PC-3 (cell line): ENCODE measurements at regions not wholly inside any gene's neighbourhood (a gene's known extent, or its start where the extent isn't known, plus 50 kb on each side); places are given as distances from the start of the nearest gene placed in this dataset.

ENCODE experiments used
- ATAC-seq: fragments of 200-7000 bp; cut with Tn5 transposase; 2 replicates; pipeline ENCODE4 v1.9.1; 2020; ENCODE audit warnings: mild to moderate bottlenecking, moderate library complexity
- BruUV-seq: library from RNA; stranded (reverse); fragments of 400-500 nt; replicated peaks from 2 replicates; lab custom pipeline; 2021; lab: Mats Ljungman, UMichigan
- CTCF ChIA-PET: fragments of 300-600 bp; sonication (Branson Sonifier 250); formaldehyde crosslinking; loops from one replicate; lab custom pipeline; 2022; ENCODE audit warnings: antibody characterized with exemption; lab: Charles Lee
- POLR2A ChIA-PET: fragments of 300-600 bp; sonication (Branson Sonifier 250); formaldehyde crosslinking; loops from one replicate; lab custom pipeline; 2022; ENCODE audit warnings: antibody characterized with exemption; ENCODE audit not compliant: unreplicated experiment; lab: Charles Lee
- DNase-seq: peaks from one replicate; pipeline ENCODE4 v3.0.0-alpha.2; 2015
- H2AFZ ChIP-seq: fragments of 300-600 bp; sonication (generic); 2 replicates; pipeline ENCODE4 v1.6.0; 2016; ENCODE audit warnings: antibody characterized with exemption, low read length
- H3F3A ChIP-seq: fragments of 300-600 bp; sonication (generic); one replicate; pipeline ENCODE4 v1.6.0; 2017; ENCODE audit warnings: antibody characterized with exemption, low read length, control low read depth, mild to moderate bottlenecking; ENCODE audit not compliant: unreplicated experiment
- H3K27ac ChIP-seq: fragments of 300-600 bp; sonication (generic); 2 replicates; pipeline ENCODE4 v1.5.1; 2016; ENCODE audit warnings: mild to moderate bottlenecking, low read length
- H3K27me3 ChIP-seq: fragments of 300-600 bp; sonication (generic); 2 replicates; pipeline ENCODE4 v1.6.1; 2016; ENCODE audit warnings: low read length, mixed read lengths
- H3K36me3 ChIP-seq: fragments of 300-600 bp; sonication (generic); 2 replicates; pipeline ENCODE4 v1.6.1; 2016; ENCODE audit warnings: low read depth, mixed run types, low read length, mixed read lengths
- H3K4me1 ChIP-seq: fragments of 300-600 bp; sonication (generic); 2 replicates; pipeline ENCODE4 v1.5.1; 2016; ENCODE audit warnings: low read length; ENCODE audit not compliant: insufficient read depth
- H3K4me2 ChIP-seq: fragments of 300-600 bp; sonication (generic); 2 replicates; pipeline ENCODE4 v1.6.0; 2016; ENCODE audit warnings: low read length
- H3K4me3 ChIP-seq: fragments of 300-600 bp; sonication (generic); 2 replicates; pipeline ENCODE4 v1.5.1; 2016; ENCODE audit warnings: mild to moderate bottlenecking, low read length, mixed read lengths
- H3K79me2 ChIP-seq: fragments of 300-600 bp; sonication (generic); 2 replicates; pipeline ENCODE4 v1.6.1; 2017; ENCODE audit warnings: low read length, mixed read lengths
- H3K9ac ChIP-seq: fragments of 300-600 bp; sonication (generic); 2 replicates; pipeline ENCODE4 v1.6.0; 2016; ENCODE audit warnings: mild to moderate bottlenecking, low read length
- H3K9me2 ChIP-seq: fragments of 300-600 bp; sonication (generic); replicated peaks from 2 replicates; pipeline ENCODE4 v1.6.1; 2016; ENCODE audit warnings: mixed run types, low read length, mixed read lengths
- H3K9me3 ChIP-seq: fragments of 300-600 bp; sonication (generic); 2 replicates; pipeline ENCODE4 v1.6.1; 2016; ENCODE audit warnings: low read length, mixed read lengths
- H4K20me1 ChIP-seq: fragments of 300-600 bp; sonication (generic); 2 replicates; pipeline ENCODE4 v1.6.1; 2016; ENCODE audit warnings: low read length, mixed read lengths
- CTCF ChIP-seq: fragments of 300-600 bp; sonication (generic); conservative IDR thresholded peaks from 2 replicates; pipeline ENCODE4 v1.5.1; 2017; ENCODE audit warnings: antibody characterized with exemption, low read depth, mild to moderate bottlenecking, low read length
- EZH2 ChIP-seq: fragments of 300-600 bp; sonication (generic); IDR thresholded peaks from one replicate; pipeline ENCODE4 v1.6.1; 2017; ENCODE audit warnings: antibody characterized with exemption, mild to moderate bottlenecking, low read length; ENCODE audit not compliant: unreplicated experiment
- EZH2phosphoT487 ChIP-seq: fragments of 300-600 bp; sonication (generic); IDR thresholded peaks from 2 replicates; pipeline ENCODE4 v1.6.1; 2018; ENCODE audit warnings: mild to moderate bottlenecking, antibody characterized with exemption, low read length, borderline replicate concordance
- intact Hi-C: fragments of 100-400 bp; cut with micrococcal nuclease; formaldehyde crosslinking; loops from 2 replicates; pipeline ENCODE4 v1.9.0; 2023

- DNase-seq: no peak
- Histone ChIP-seq H3K4me1 (peaks cover 6% of the 10 kb centered on the region; the same call in 1 of the 2 replicates), H3K36me3 (no peaks in the 10 kb centered on the region), H3F3A (no peaks in the 10 kb centered on the region), H4K20me1 (no peaks in the 10 kb centered on the region), H3K27me3 (no peaks in the 10 kb centered on the region), H3K9ac (no peak overlapping the region), H2AFZ (no peak overlapping the region), H3K4me3 (no peak overlapping the region), H3K4me2 (no peak overlapping the region), H3K9me3 (no peaks in the 10 kb centered on the region), H3K9me2 (no peaks in the 10 kb centered on the region), H3K27ac (no peak overlapping the region), H3K79me2 (no peaks in the 10 kb centered on the region)
- no peak for ATAC-seq
- no peak for TF ChIP-seq EZH2
- TF ChIP-seq CTCF: no peak
- TF ChIP-seq EZH2phosphoT487: no peak
- BruUV-seq: no TSS peak
- CTCF ChIA-PET: no interaction called here
- POLR2A ChIA-PET: no interaction called here
- intact Hi-C loops: no loop called here
Measured at GRCh38 chr7:113198226-113198625, 79.9 kb upstream of the SMIM30 start.

GRCh38 chr7:113197274-113197673 lies 78.9 kb upstream of the SMIM30 start:
- DNase-seq: peak; percentile 55
- BruUV-seq: no TSS peak
- ATAC-seq: no peak
- CTCF ChIA-PET: no interaction called here
- POLR2A ChIA-PET: no interaction called here
- Histone ChIP-seq H2AFZ (no peak overlapping the region), H3K4me3 (no peak overlapping the region), H3K9me3 (no peaks in the 10 kb centered on the region), H4K20me1 (no peaks in the 10 kb centered on the region), H3K9me2 (no peaks in the 10 kb centered on the region), H3K36me3 (no peaks in the 10 kb centered on the region), H3K27ac (no peak overlapping the region), H3K79me2 (no peaks in the 10 kb centered on the region), H3F3A (no peaks in the 10 kb centered on the region), H3K27me3 (no peaks in the 10 kb centered on the region), H3K4me1 (peaks cover 6% of the 10 kb centered on the region; the same call in 1 of the 2 replicates), H3K4me2 (no peak overlapping the region), H3K9ac (no peak overlapping the region)
- intact Hi-C loops: no loop called here
- TF ChIP-seq EZH2phosphoT487 (no peak), EZH2 (no peak), CTCF (no peak)

GRCh38 chr7:113188396-113188795 lies 70.0 kb upstream of the SMIM30 start:
- H3K27ac ChIP-seq: no peak overlapping the region
- TF ChIP-seq EZH2 (no peak), CTCF (no peak), EZH2phosphoT487 (no peak)
- H3K9me2 ChIP-seq: no peaks in the 10 kb centered on the region
- no peak overlapping the region for H2AFZ ChIP-seq
- no peak overlapping the region for H3K9ac ChIP-seq
- H3K4me1 ChIP-seq: no peaks in the 10 kb centered on the region
- DNase-seq: no peak
- no peak for ATAC-seq
- ChIA-PET CTCF (no interaction called here), POLR2A (no interaction called here)
- no peak overlapping the region for H3K4me2 ChIP-seq
- no peaks in the 10 kb centered on the region for H4K20me1 ChIP-seq
- H3K79me2 ChIP-seq: no peaks in the 10 kb centered on the region
- no peaks in the 10 kb centered on the region for H3F3A ChIP-seq
- H3K9me3 ChIP-seq: no peaks in the 10 kb centered on the region
- no peak overlapping the region for H3K4me3 ChIP-seq
- BruUV-seq: no TSS peak
- no peaks in the 10 kb centered on the region for H3K27me3 ChIP-seq
- H3K36me3 ChIP-seq: no peaks in the 10 kb centered on the region
- intact Hi-C loops: no loop called here
